Natural killer cell (primary cell): ENCODE measurements at regions not wholly inside any gene's neighbourhood (a gene's known extent, or its start where the extent isn't known, plus 50 kb on each side); places are given as distances from the start of the nearest gene placed in this dataset.

Experiments
- ATAC-seq, 3 donors: fragments of 150-1000 bp in 2 of 3; fragments of 200-7000 bp in 1 of 3; cut with Tn5 transposase; 1 replicate in 1 of 3; 2 replicates in 2 of 3; pipeline ENCODE4 v1.10.0; 2021; ENCODE audit warnings: mild to moderate bottlenecking in 2 of 3, moderate library complexity in 2 of 3
- DNase-seq, 2 donors: peaks; one replicate each; pipeline versions ENCODE4 v3.0.0 to v3.0.0-alpha.2; 2013 to 2021; ENCODE audit warnings: mixed read lengths in 1 of 2
- H3K27ac ChIP-seq: one replicate; pipeline ENCODE4 v1.5.1; 2013; ENCODE audit warnings: mild to moderate bottlenecking, low read length
- H3K27me3 ChIP-seq: one replicate; pipeline ENCODE4 v1.6.1; 2013; ENCODE audit warnings: low read length; ENCODE audit not compliant: control insufficient read depth, insufficient read depth
- H3K36me3 ChIP-seq: one replicate; pipeline ENCODE4 v1.6.1; 2013; ENCODE audit warnings: low read length; ENCODE audit not compliant: control insufficient read depth, insufficient read depth
- H3K4me1 ChIP-seq: one replicate; pipeline ENCODE4 v1.6.1; 2013; ENCODE audit warnings: low read length; ENCODE audit not compliant: control insufficient read depth, insufficient read depth
- H3K4me3 ChIP-seq: one replicate; pipeline ENCODE4 v1.5.1; 2013; ENCODE audit warnings: low read length
- H3K9me3 ChIP-seq: one replicate; pipeline ENCODE4 v1.6.1; 2013; ENCODE audit warnings: low read length; ENCODE audit not compliant: control insufficient read depth, insufficient read depth
- H3K27ac Mint-ChIP-seq, 2 donors: one replicate each; pipeline ENCODE4 v1.8.0; 2022; ENCODE audit warnings: mild to moderate bottlenecking in 2 of 2, mixed read lengths in 2 of 2, moderate library complexity in 1 of 2
- H3K27me3 Mint-ChIP-seq, 2 donors: one replicate each; pipeline ENCODE4 v1.8.0; 2022; ENCODE audit warnings: low read depth in 2 of 2, mixed read lengths in 2 of 2
- H3K36me3 Mint-ChIP-seq: one replicate; pipeline ENCODE4 v1.8.0; 2022; ENCODE audit warnings: mixed read lengths
- H3K4me1 Mint-ChIP-seq, 2 donors: one replicate each; pipeline ENCODE4 v1.8.0; 2022; ENCODE audit warnings: mixed read lengths in 2 of 2
- H3K4me3 Mint-ChIP-seq: one replicate; pipeline ENCODE4 v1.8.0; 2022; ENCODE audit warnings: mild to moderate bottlenecking, moderate library complexity, mixed read lengths
- H3K9me3 Mint-ChIP-seq, 2 donors: one replicate each; pipeline ENCODE4 v1.8.0; 2022; ENCODE audit warnings: mixed read lengths in 2 of 2
- WGBS: methylation state at CpG from one replicate; pipeline ENCODE4 v1.1.7; 2013; ENCODE audit warnings: missing lambda C conversion rate; ENCODE audit not compliant: insufficient coverage; 5-methylcytosine and 5-hydroxymethylcytosine counted together
- intact Hi-C: fragments of 100-400 bp; cut with micrococcal nuclease; formaldehyde crosslinking; loops from one replicate; pipeline ENCODE4 v1.14.2; 2022
- TF ChIP-seq, protein P1 (sequence below): fragments of 200-600 bp; IDR thresholded peaks from one replicate; pipeline ENCODE4 v1.8.0; 2022; ENCODE audit warnings: antibody characterized with exemption

DNA sequence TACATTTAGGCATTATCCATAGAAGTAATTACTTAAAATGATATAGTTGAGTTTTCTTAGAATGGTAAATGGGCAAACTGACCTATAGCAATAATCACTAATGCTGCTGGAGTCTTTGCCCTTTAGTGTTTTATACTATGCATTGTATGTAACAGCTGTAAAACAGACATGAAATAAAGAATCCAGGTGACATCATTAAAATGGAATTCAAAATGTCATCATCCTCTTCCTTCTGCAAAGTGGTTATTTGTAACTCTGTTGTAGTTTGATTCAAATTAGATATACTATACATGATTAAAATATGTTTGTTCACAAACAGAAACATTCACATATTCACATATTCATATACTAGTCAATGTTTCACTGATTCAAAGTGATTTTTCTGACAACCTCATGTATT, 598.8 kb downstream of the SLC16A7 start:
- H3K27ac Mint-ChIP-seq, result no peak overlapping the region
- no peaks in the 10 kb centered on the region for H3K4me1 Mint-ChIP-seq
- H3K9me3 Mint-ChIP-seq, result peaks cover 10% of the 10 kb centered on the region in 2 donors
- no peaks in the 10 kb centered on the region for H3K27me3 Mint-ChIP-seq
- intact Hi-C loops, result no loop called here
- no peaks in the 10 kb centered on the region for H3K27me3 ChIP-seq
- no peak overlapping the region for H3K4me3 Mint-ChIP-seq
- no peak overlapping the region for H3K4me3 ChIP-seq
- no peaks in the 10 kb centered on the region for H3K36me3 ChIP-seq
- H3K4me1 ChIP-seq, result no peaks in the 10 kb centered on the region
- H3K9me3 ChIP-seq, result peaks cover 3% of the 10 kb centered on the region
- TF ChIP-seq, protein P1, sequence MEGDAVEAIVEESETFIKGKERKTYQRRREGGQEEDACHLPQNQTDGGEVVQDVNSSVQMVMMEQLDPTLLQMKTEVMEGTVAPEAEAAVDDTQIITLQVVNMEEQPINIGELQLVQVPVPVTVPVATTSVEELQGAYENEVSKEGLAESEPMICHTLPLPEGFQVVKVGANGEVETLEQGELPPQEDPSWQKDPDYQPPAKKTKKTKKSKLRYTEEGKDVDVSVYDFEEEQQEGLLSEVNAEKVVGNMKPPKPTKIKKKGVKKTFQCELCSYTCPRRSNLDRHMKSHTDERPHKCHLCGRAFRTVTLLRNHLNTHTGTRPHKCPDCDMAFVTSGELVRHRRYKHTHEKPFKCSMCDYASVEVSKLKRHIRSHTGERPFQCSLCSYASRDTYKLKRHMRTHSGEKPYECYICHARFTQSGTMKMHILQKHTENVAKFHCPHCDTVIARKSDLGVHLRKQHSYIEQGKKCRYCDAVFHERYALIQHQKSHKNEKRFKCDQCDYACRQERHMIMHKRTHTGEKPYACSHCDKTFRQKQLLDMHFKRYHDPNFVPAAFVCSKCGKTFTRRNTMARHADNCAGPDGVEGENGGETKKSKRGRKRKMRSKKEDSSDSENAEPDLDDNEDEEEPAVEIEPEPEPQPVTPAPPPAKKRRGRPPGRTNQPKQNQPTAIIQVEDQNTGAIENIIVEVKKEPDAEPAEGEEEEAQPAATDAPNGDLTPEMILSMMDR, result no peak
- no peaks in the 10 kb centered on the region for H3K36me3 Mint-ChIP-seq
- DNase-seq, result no peak
- ATAC-seq, result no peak
- no peak overlapping the region for H3K27ac ChIP-seq

- no peaks in the 10 kb centered on the region for H3K36me3 ChIP-seq
- H3K4me3 ChIP-seq, result no peak overlapping the region
- Mint-ChIP-seq H3K27ac (no peak overlapping the region), H3K4me1 (no peaks in the 10 kb centered on the region), H3K36me3 (no peaks in the 10 kb centered on the region), H3K4me3 (no peak overlapping the region), H3K27me3 (no peaks in the 10 kb centered on the region), H3K9me3 (peaks cover 7 to 10% of the 10 kb centered on the region in 2 donors)
- no peaks in the 10 kb centered on the region for H3K4me1 ChIP-seq
- H3K9me3 ChIP-seq, result peaks cover 3% of the 10 kb centered on the region
- no peaks in the 10 kb centered on the region for H3K27me3 ChIP-seq
- ATAC-seq (no peak), DNase-seq (no peak)
- no peak overlapping the region for H3K27ac ChIP-seq
- intact Hi-C loops, result no loop called here
- WGBS, result 92% methylated on average over 1 of the region's 1 CpG
- TF ChIP-seq, protein P1, result no peak
Observed at GRCh38 chr12:60195483-60195882, 599.7 kb downstream of the SLC16A7 start.

DNA sequence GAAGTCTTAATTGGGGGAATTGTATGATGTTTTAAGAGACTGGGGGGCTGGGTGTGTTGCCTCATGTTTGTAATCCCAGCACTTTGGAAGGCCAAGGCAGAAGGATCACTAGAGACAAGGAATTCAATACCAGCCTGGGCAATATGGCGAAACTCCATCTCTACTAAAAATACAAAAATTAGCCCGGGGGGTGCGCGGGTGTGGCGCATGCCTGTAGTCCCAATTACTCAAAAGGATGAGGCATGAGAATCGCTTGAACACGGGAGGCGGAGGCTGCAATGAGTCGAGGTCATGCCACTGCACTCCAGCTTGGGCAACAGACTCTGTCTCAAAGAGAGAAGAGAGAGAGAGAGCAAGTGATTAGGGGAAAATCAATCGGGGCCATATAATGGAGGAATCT, 600.5 kb downstream of the SLC16A7 start:
- no peak for ATAC-seq

GRCh38 chr12:60197589-60197988, 601.8 kb downstream of the SLC16A7 start:
- intact Hi-C loops, result no loop called here
- Mint-ChIP-seq H3K9me3 (peaks cover 3 to 6% of the 10 kb centered on the region in 2 donors), H3K27me3 (no peaks in the 10 kb centered on the region), H3K4me1 (no peaks in the 10 kb centered on the region), H3K27ac (no peak overlapping the region), H3K4me3 (no peak overlapping the region), H3K36me3 (no peaks in the 10 kb centered on the region)
- WGBS, result 90% methylated on average over 2 of the region's 2 CpGs
- TF ChIP-seq, protein P1, result no peak
- H3K9me3 ChIP-seq, result no peaks in the 10 kb centered on the region
- H3K27ac ChIP-seq, result no peak overlapping the region
- no peak overlapping the region for H3K4me3 ChIP-seq
- ATAC-seq (no peak), DNase-seq (no peak)
- no peaks in the 10 kb centered on the region for H3K36me3 ChIP-seq
- H3K27me3 ChIP-seq, result no peaks in the 10 kb centered on the region
- no peaks in the 10 kb centered on the region for H3K4me1 ChIP-seq

More for the DNA sequence above, 600.5 kb downstream of the SLC16A7 start:
- Histone ChIP-seq H3K4me3 (no peak overlapping the region), H3K27me3 (no peaks in the 10 kb centered on the region), H3K36me3 (no peaks in the 10 kb centered on the region), H3K4me1 (no peaks in the 10 kb centered on the region), H3K27ac (no peak overlapping the region), H3K9me3 (peaks cover under 1% of the 10 kb centered on the region)
- Mint-ChIP-seq H3K9me3 (peaks cover 5 to 6% of the 10 kb centered on the region in 2 donors), H3K36me3 (no peaks in the 10 kb centered on the region), H3K27me3 (no peaks in the 10 kb centered on the region), H3K4me3 (no peak overlapping the region), H3K27ac (no peak overlapping the region), H3K4me1 (no peaks in the 10 kb centered on the region)
- 91% methylated on average over 10 of the region's 10 CpGs for WGBS
- TF ChIP-seq, protein P1, result no peak
- DNase-seq, result no peak
- intact Hi-C loops, result no loop called here
